DOHH2 (cell line): ENCODE measurements at regions not wholly inside any gene's neighbourhood (a gene's known extent, or its start where the extent isn't known, plus 50 kb on each side); places are given as distances from the start of the nearest gene placed in this dataset.

ENCODE experiments used
- H3F3A ChIP-seq: fragments of 200-600 bp; sonication (generic), shearing (Covaris generic); 2 replicates; pipeline ENCODE4 v1.6.0; 2016; ENCODE audit warnings: antibody characterized with exemption, mild to moderate bottlenecking; ENCODE audit not compliant: control insufficient read depth, insufficient read depth
- H3K27ac ChIP-seq: fragments of 200-600 bp; sonication (generic); 2 replicates; pipeline ENCODE4 v1.5.1; 2014; ENCODE audit warnings: low read depth, mild to moderate bottlenecking, low read length, moderate library complexity
- H3K27me3 ChIP-seq: fragments of 200-600 bp; sonication (generic); 2 replicates; pipeline ENCODE4 v1.6.1; 2014; ENCODE audit warnings: mild to moderate bottlenecking, low read length, mixed read lengths; ENCODE audit not compliant: control insufficient read depth
- H3K36me3 ChIP-seq: fragments of 200-600 bp; sonication (generic); 2 replicates; pipeline ENCODE4 v1.6.1; 2014; ENCODE audit warnings: mild to moderate bottlenecking, low read length, moderate library complexity, mixed read lengths; ENCODE audit not compliant: control insufficient read depth
- H3K4me1 ChIP-seq: fragments of 200-600 bp; sonication (generic); 2 replicates; pipeline ENCODE4 v1.6.1; 2014; ENCODE audit warnings: mild to moderate bottlenecking, low read length, mixed read lengths; ENCODE audit not compliant: control insufficient read depth
- H3K4me2 ChIP-seq: fragments of 200-600 bp; sonication (generic); 2 replicates; pipeline ENCODE4 v1.6.0; 2014; ENCODE audit warnings: mild to moderate bottlenecking, low read length, moderate library complexity
- H3K4me3 ChIP-seq: fragments of 200-600 bp; sonication (generic); 2 replicates; pipeline ENCODE4 v1.5.1; 2014; ENCODE audit warnings: mild to moderate bottlenecking, low read length, mixed read lengths
- H3K79me2 ChIP-seq: fragments of 200-600 bp; sonication (generic); 2 replicates; pipeline ENCODE4 v1.6.1; 2014; ENCODE audit warnings: mild to moderate bottlenecking, low read length, mixed read lengths; ENCODE audit not compliant: control insufficient read depth
- H3K9me2 ChIP-seq: fragments of 200-600 bp; sonication (generic); replicated peaks from 2 replicates; pipeline ENCODE4 v1.6.1; 2014; ENCODE audit warnings: mild to moderate bottlenecking, low read length, mixed read lengths; ENCODE audit not compliant: control insufficient read depth
- H3K9me3 ChIP-seq: fragments of 200-600 bp; sonication (generic); 2 replicates; pipeline ENCODE4 v1.6.1; 2014; ENCODE audit warnings: antibody characterized with exemption, low read length, mixed read lengths; ENCODE audit not compliant: control insufficient read depth, insufficient read depth
- H4K20me1 ChIP-seq: fragments of 200-600 bp; sonication (generic); 2 replicates; pipeline ENCODE4 v1.6.0; 2014; ENCODE audit warnings: low read depth, mild to moderate bottlenecking, antibody characterized with exemption, low read length, moderate library complexity; ENCODE audit not compliant: control insufficient read depth, insufficient read depth
- CTCF ChIP-seq: fragments of 200-600 bp; sonication (generic); IDR thresholded peaks from one replicate; pipeline ENCODE4 v1.5.1; 2014; ENCODE audit warnings: antibody characterized with exemption, mild to moderate bottlenecking, low read depth, low read length; ENCODE audit not compliant: poor library complexity, severe bottlenecking
- EZH2phosphoT487 ChIP-seq: fragments of 200-600 bp; sonication (generic); IDR thresholded peaks from 2 replicates; pipeline ENCODE4 v1.6.1; 2017; ENCODE audit warnings: borderline replicate concordance, mild to moderate bottlenecking, antibody characterized with exemption, low read length, moderate library complexity, mixed read lengths

- no peaks in the 10 kb centered on the region for H3K27me3 ChIP-seq
- no peak overlapping the region for H3K4me2 ChIP-seq
- peaks cover 3% of the 10 kb centered on the region; the same call in 1 of the 2 replicates for H3K9me3 ChIP-seq
- no peak overlapping the region for H3K27ac ChIP-seq
- H3K79me2 ChIP-seq = no peaks in the 10 kb centered on the region
- H3K36me3 ChIP-seq = no peaks in the 10 kb centered on the region
- H4K20me1 ChIP-seq = no peaks in the 10 kb centered on the region
- H3K4me3 ChIP-seq = no peak overlapping the region
- H3K4me1 ChIP-seq = no peaks in the 10 kb centered on the region
- H3F3A ChIP-seq = no peaks in the 10 kb centered on the region
- no peaks in the 10 kb centered on the region for H3K9me2 ChIP-seq
- TF ChIP-seq EZH2phosphoT487 (no peak), CTCF (no peak)
Observed at GRCh38 chr2:59435635-59436034, 1117.8 kb downstream of the BCL11A start.

- Histone ChIP-seq H3K27me3 (no peaks in the 10 kb centered on the region), H3K27ac (no peak overlapping the region), H3K4me1 (no peaks in the 10 kb centered on the region), H3K9me2 (no peaks in the 10 kb centered on the region), H4K20me1 (no peaks in the 10 kb centered on the region), H3K9me3 (peaks cover 3% of the 10 kb centered on the region; the same call in 1 of the 2 replicates), H3K4me2 (no peak overlapping the region), H3F3A (no peaks in the 10 kb centered on the region), H3K36me3 (no peaks in the 10 kb centered on the region), H3K79me2 (no peaks in the 10 kb centered on the region), H3K4me3 (no peak overlapping the region)
- no peak for TF ChIP-seq CTCF
- no peak for TF ChIP-seq EZH2phosphoT487
Observed at GRCh38 chr2:59428940-59429339, 1124.5 kb downstream of the BCL11A start.

- no peaks in the 10 kb centered on the region for H3F3A ChIP-seq
- no peak overlapping the region for H3K4me2 ChIP-seq
- TF ChIP-seq EZH2phosphoT487 = no peak
- TF ChIP-seq CTCF = no peak
- no peaks in the 10 kb centered on the region for H3K79me2 ChIP-seq
- H3K27me3 ChIP-seq = no peaks in the 10 kb centered on the region
- no peaks in the 10 kb centered on the region for H3K9me2 ChIP-seq
- no peaks in the 10 kb centered on the region for H4K20me1 ChIP-seq
- H3K4me3 ChIP-seq = no peak overlapping the region
- H3K36me3 ChIP-seq = no peaks in the 10 kb centered on the region
- no peak overlapping the region for H3K27ac ChIP-seq
- H3K4me1 ChIP-seq = no peaks in the 10 kb centered on the region
- no peaks in the 10 kb centered on the region for H3K9me3 ChIP-seq
Observed at GRCh38 chr2:59427980-59428379, 1125.5 kb downstream of the BCL11A start.

GRCh38 chr2:59425247-59425646, 1128.2 kb downstream of the BCL11A start:
- H3K4me3 ChIP-seq = no peak overlapping the region

More at GRCh38 chr2:59425247-59425646, 1128.2 kb downstream of the BCL11A start:
- H4K20me1 ChIP-seq = no peaks in the 10 kb centered on the region
- no peaks in the 10 kb centered on the region for H3K4me1 ChIP-seq
- no peaks in the 10 kb centered on the region for H3K79me2 ChIP-seq
- no peak overlapping the region for H3K4me2 ChIP-seq
- H3F3A ChIP-seq = no peaks in the 10 kb centered on the region
- no peaks in the 10 kb centered on the region for H3K9me3 ChIP-seq
- no peaks in the 10 kb centered on the region for H3K9me2 ChIP-seq
- H3K36me3 ChIP-seq = no peaks in the 10 kb centered on the region
- TF ChIP-seq CTCF (no peak), EZH2phosphoT487 (no peak)
- no peak overlapping the region for H3K27ac ChIP-seq
- no peaks in the 10 kb centered on the region for H3K27me3 ChIP-seq
